Mesothelial cell of epicardium (in vitro differentiated cells): ENCODE measurements at regions not wholly inside any gene's neighbourhood (a gene's known extent, or its start where the extent isn't known, plus 50 kb on each side); places are given as distances from the start of the nearest gene placed in this dataset.

Experiments used
- DNase-seq, 2 experiments: peaks; one replicate each; pipeline ENCODE4 v3.0.0; 2021; ENCODE audit warnings: low spot score in 2 of 2; ENCODE audit not compliant: unreplicated experiment in 2 of 2
- H3K27ac Mint-ChIP-seq: 2 replicates; pipeline ENCODE4 v1.8.0; 2021; ENCODE audit warnings: mixed read lengths
- H3K27me3 Mint-ChIP-seq: 2 replicates; pipeline ENCODE4 v1.8.0; 2021; ENCODE audit warnings: low read depth, mixed read lengths
- H3K36me3 Mint-ChIP-seq: 2 replicates; pipeline ENCODE4 v1.8.0; 2021; ENCODE audit warnings: mixed read lengths
- H3K4me1 Mint-ChIP-seq: 2 replicates; pipeline ENCODE4 v1.8.0; 2021; ENCODE audit warnings: mixed read lengths
- H3K4me3 Mint-ChIP-seq: 2 replicates; pipeline ENCODE4 v1.8.0; 2021; ENCODE audit warnings: mild to moderate bottlenecking, moderate library complexity, mixed read lengths
- H3K9me3 Mint-ChIP-seq: 2 replicates; pipeline ENCODE4 v1.8.0; 2021; ENCODE audit warnings: mixed read lengths
- CTCF ChIP-seq: fragments of 200-600 bp; sonication (generic); IDR thresholded peaks from one replicate; pipeline ENCODE4 v1.5.0; 2021; ENCODE audit warnings: antibody characterized with exemption; ENCODE audit not compliant: unreplicated experiment

- Mint-ChIP-seq H3K4me3 (no peak overlapping the region), H3K36me3 (no peaks in the 10 kb centered on the region), H3K9me3 (no peaks in the 10 kb centered on the region), H3K4me1 (no peaks in the 10 kb centered on the region), H3K27me3 (no peaks in the 10 kb centered on the region), H3K27ac (no peak overlapping the region)
- TF ChIP-seq CTCF, result no peak
- DNase-seq, result no peak
Observed at GRCh38 chr2:8036366-8036765, 645.5 kb upstream of the ID2 start.

- Mint-ChIP-seq H3K27ac (no peak overlapping the region), H3K27me3 (no peaks in the 10 kb centered on the region), H3K9me3 (peaks cover 12% of the 10 kb centered on the region), H3K4me3 (no peak overlapping the region), H3K4me1 (no peaks in the 10 kb centered on the region), H3K36me3 (no peaks in the 10 kb centered on the region)
- TF ChIP-seq CTCF, result no peak
- no peak for DNase-seq
Observed at GRCh38 chr2:8039732-8040131, 642.1 kb upstream of the ID2 start.

GRCh38 chr2:8043295-8043694, 638.6 kb upstream of the ID2 start:
- Mint-ChIP-seq H3K27me3 (no peaks in the 10 kb centered on the region), H3K4me3 (no peak overlapping the region), H3K36me3 (no peaks in the 10 kb centered on the region), H3K4me1 (no peaks in the 10 kb centered on the region), H3K9me3 (peaks cover 16% of the 10 kb centered on the region), H3K27ac (no peak overlapping the region)
- DNase-seq, result no peak
- TF ChIP-seq CTCF, result no peak

GRCh38 chr2:8044046-8044594, 637.7 kb upstream of the ID2 start:
- Mint-ChIP-seq H3K36me3 (no peaks in the 10 kb centered on the region), H3K27ac (no peak overlapping the region), H3K4me1 (peaks cover under 1% of the 10 kb centered on the region), H3K9me3 (peaks cover 16% of the 10 kb centered on the region), H3K27me3 (no peaks in the 10 kb centered on the region), H3K4me3 (no peak overlapping the region)
- no peak for DNase-seq
- TF ChIP-seq CTCF, result no peak

GRCh38 chr2:8045081-8045614, 636.7 kb upstream of the ID2 start:
- no peaks in the 10 kb centered on the region for H3K27me3 Mint-ChIP-seq
- peaks cover 6% of the 10 kb centered on the region for H3K4me1 Mint-ChIP-seq
- H3K4me3 Mint-ChIP-seq, result no peak overlapping the region
- no peaks in the 10 kb centered on the region for H3K36me3 Mint-ChIP-seq
- H3K9me3 Mint-ChIP-seq, result peaks cover 16% of the 10 kb centered on the region
- no peak for TF ChIP-seq CTCF
- no peak overlapping the region for H3K27ac Mint-ChIP-seq
- no peak for DNase-seq

- Mint-ChIP-seq H3K4me3 (no peak overlapping the region), H3K4me1 (peaks cover 6% of the 10 kb centered on the region), H3K27me3 (no peaks in the 10 kb centered on the region), H3K9me3 (peaks cover 12% of the 10 kb centered on the region), H3K27ac (no peak overlapping the region), H3K36me3 (no peaks in the 10 kb centered on the region)
- no peak for DNase-seq
- no peak for TF ChIP-seq CTCF
Observed at GRCh38 chr2:8046849-8047248, 635.0 kb upstream of the ID2 start.
